ENCODE measurements at regions not wholly inside any gene's neighbourhood (a gene's known extent, or its start where the extent isn't known, plus 50 kb on each side); places are given as distances from the start of the nearest gene placed in this dataset.
A peak's percentile ranks its signal among the peaks of the same experiment; 100 is the strongest.

- Histone ChIP-seq H3K4me3 (ENCODE audit: low read length) (peak overlapping the region; percentile 13), H3K27me3 (ENCODE audit: control insufficient read depth, insufficient read depth, low read length, poor library complexity, severe bottlenecking) (no peaks in the 10 kb centered on the region), H3K36me3 (ENCODE audit: control insufficient read depth, insufficient read depth, low read length) (no peaks in the 10 kb centered on the region), H3K9ac (ENCODE audit: extremely low read depth, low read length, poor library complexity, severe bottlenecking) (no peak overlapping the region), H3K4me1 (ENCODE audit: control insufficient read depth, insufficient read depth, low read length) (peaks cover 26% of the 10 kb centered on the region), H3K27ac (ENCODE audit: low read depth, low read length) (no peak overlapping the region), H3K9me3 (ENCODE audit: control insufficient read depth, low read length) (peaks cover 5% of the 10 kb centered on the region)
- H3K4me1 Mint-ChIP-seq, result peaks cover 52% of the 10 kb centered on the region
- no peak for TF ChIP-seq CTCF (conservative IDR thresholded peaks at IDR 0.05)
- H3K4me3 Mint-ChIP-seq, result peak overlapping the region; percentile 25
- no peaks in the 10 kb centered on the region for H3K9me3 Mint-ChIP-seq
- H3K27me3 Mint-ChIP-seq (ENCODE audit: insufficient read depth), result peaks cover 31% of the 10 kb centered on the region
- H3K36me3 Mint-ChIP-seq (ENCODE audit: low read depth), result no peaks in the 10 kb centered on the region
- no peak for DNase-seq
- peak overlapping the region; percentile 88 for H3K27ac Mint-ChIP-seq
- 86 to 91% methylated on average over 5 of the region's 5 CpGs for WGBS, 2 experiments (ENCODE audit: insufficient coverage in 1 of 2, insufficient read length in 1 of 2)
Measured at GRCh38 chr11:15621565-15621964, 506.8 kb downstream of the INSC start.

- Histone ChIP-seq H3K4me1 (ENCODE audit: control insufficient read depth, insufficient read depth, low read length) (peaks cover 26% of the 10 kb centered on the region), H3K9me3 (ENCODE audit: control insufficient read depth, low read length) (peaks cover 5% of the 10 kb centered on the region), H3K27me3 (ENCODE audit: control insufficient read depth, insufficient read depth, low read length, poor library complexity, severe bottlenecking) (no peaks in the 10 kb centered on the region), H3K36me3 (ENCODE audit: control insufficient read depth, insufficient read depth, low read length) (no peaks in the 10 kb centered on the region), H3K4me3 (ENCODE audit: low read length) (peak overlapping the region; percentile 69), H3K9ac (ENCODE audit: extremely low read depth, low read length, poor library complexity, severe bottlenecking) (peak overlapping the region; percentile 3), H3K27ac (ENCODE audit: low read depth, low read length) (no peak overlapping the region)
- no peaks in the 10 kb centered on the region for H3K9me3 Mint-ChIP-seq
- H3K4me3 Mint-ChIP-seq, result peak overlapping the region; percentile 29
- H3K27ac Mint-ChIP-seq, result peak overlapping the region; percentile 88
- peaks cover 54% of the 10 kb centered on the region for H3K4me1 Mint-ChIP-seq
- H3K27me3 Mint-ChIP-seq (ENCODE audit: insufficient read depth), result peaks cover 39% of the 10 kb centered on the region
- WGBS, 2 experiments (ENCODE audit: insufficient coverage in 1 of 2, insufficient read length in 1 of 2), result 12 to 35% methylated on average over 2 to 8 of the region's 8 CpGs
- DNase-seq, result peak; percentile 93
- no peak for TF ChIP-seq CTCF (conservative IDR thresholded peaks at IDR 0.05)
- no peaks in the 10 kb centered on the region for H3K36me3 Mint-ChIP-seq (ENCODE audit: low read depth)
Measured at GRCh38 chr11:15622231-15622890, 507.6 kb downstream of the INSC start.

GRCh38 chr11:15624701-15625100 is 510.0 kb downstream of the INSC start:
- Mint-ChIP-seq H3K27ac (no peak overlapping the region), H3K36me3 (ENCODE audit: low read depth) (no peaks in the 10 kb centered on the region), H3K4me3 (no peak overlapping the region), H3K27me3 (ENCODE audit: insufficient read depth) (peaks cover 42% of the 10 kb centered on the region), H3K9me3 (no peaks in the 10 kb centered on the region), H3K4me1 (peaks cover 49% of the 10 kb centered on the region)
- H3K27me3 ChIP-seq (ENCODE audit: control insufficient read depth, insufficient read depth, low read length, poor library complexity, severe bottlenecking), result no peaks in the 10 kb centered on the region
- no peak overlapping the region for H3K4me3 ChIP-seq (ENCODE audit: low read length)
- no peak for DNase-seq
- H3K9me3 ChIP-seq (ENCODE audit: control insufficient read depth, low read length), result peaks cover 5% of the 10 kb centered on the region
- WGBS, 2 experiments (ENCODE audit: insufficient coverage in 1 of 2, insufficient read length in 1 of 2), result 90 to 100% methylated on average over 2 to 4 of the region's 4 CpGs
- H3K27ac ChIP-seq (ENCODE audit: low read depth, low read length), result no peak overlapping the region
- H3K36me3 ChIP-seq (ENCODE audit: control insufficient read depth, insufficient read depth, low read length), result no peaks in the 10 kb centered on the region
- H3K9ac ChIP-seq (ENCODE audit: extremely low read depth, low read length, poor library complexity, severe bottlenecking), result no peak overlapping the region
- peaks cover 20% of the 10 kb centered on the region for H3K4me1 ChIP-seq (ENCODE audit: control insufficient read depth, insufficient read depth, low read length)
- TF ChIP-seq CTCF (conservative IDR thresholded peaks at IDR 0.05), result no peak

All from endodermal cell (in vitro differentiated cells).